GM10266 (cell line): ENCODE measurements at regions not wholly inside any gene's neighbourhood (a gene's known extent, or its start where the extent isn't known, plus 50 kb on each side); places are given as distances from the start of the nearest gene placed in this dataset.
"Not testable (repeated sequence)": the region's sequence is repeated elsewhere in the genome, so short reads cannot be mapped to it uniquely, and the experiment has no call there.

Experiments
- DNase-seq: peaks from one replicate; pipeline ENCODE4 v3.0.0; 2012; ENCODE audit errors: extremely low spot score
- CTCF ChIP-seq: IDR thresholded peaks from 2 replicates; pipeline ENCODE4 v1.5.1; 2012; ENCODE audit warnings: mild to moderate bottlenecking, low read depth; ENCODE audit not compliant: control insufficient read depth, insufficient read depth; ENCODE audit errors: missing control alignments

DNA sequence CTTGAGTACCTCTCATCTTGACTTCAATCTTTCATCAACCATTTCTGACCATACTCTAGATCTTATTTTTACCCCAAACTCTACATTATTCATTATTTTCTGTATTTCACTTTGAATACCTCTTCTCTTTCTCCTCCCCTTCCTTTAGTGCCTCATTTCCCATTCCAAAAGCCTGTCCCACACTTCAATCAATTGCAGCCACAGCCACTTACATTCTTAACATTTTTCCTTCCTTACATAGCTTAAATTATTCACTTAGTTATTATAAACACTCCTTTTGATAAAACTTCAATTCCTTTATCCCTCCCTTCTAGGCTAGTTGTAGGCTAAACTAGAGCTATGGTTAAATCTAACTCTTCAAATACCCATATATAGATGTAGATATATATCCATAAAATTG lies 344.0 kb downstream of the PRR16 start:
- no peak for TF ChIP-seq CTCF
- DNase-seq: no peak

GRCh38 chr5:120808606-120809005 lies 344.5 kb downstream of the PRR16 start:
- DNase-seq: no peak
- TF ChIP-seq CTCF: no peak

DNA sequence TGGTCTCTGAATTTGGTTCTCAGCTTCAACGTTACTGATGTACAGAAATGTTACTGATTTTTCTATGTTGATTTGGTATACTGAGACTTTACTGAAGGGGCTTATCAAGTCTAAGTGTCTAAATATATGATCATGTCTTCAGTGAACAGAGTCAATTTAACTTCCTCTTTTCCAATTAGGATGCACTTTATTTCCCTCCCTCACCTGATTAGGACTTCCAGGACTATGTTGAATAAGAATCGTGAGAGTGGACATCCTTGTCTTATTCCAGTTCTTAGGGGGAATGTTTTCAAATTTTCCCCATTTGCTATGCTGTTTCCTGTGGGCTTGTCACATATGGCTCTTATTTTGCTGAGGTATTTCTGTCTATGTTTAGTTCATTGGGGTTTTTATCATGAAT lies 349.5 kb downstream of the PRR16 start:
- DNase-seq: no peak

GRCh38 chr5:120817044-120817985 lies 353.2 kb downstream of the PRR16 start:
- DNase-seq: no peak
- TF ChIP-seq CTCF: peak; percentile 21

More for the DNA sequence above, 349.5 kb downstream of the PRR16 start:
- TF ChIP-seq CTCF: no peak

DNA sequence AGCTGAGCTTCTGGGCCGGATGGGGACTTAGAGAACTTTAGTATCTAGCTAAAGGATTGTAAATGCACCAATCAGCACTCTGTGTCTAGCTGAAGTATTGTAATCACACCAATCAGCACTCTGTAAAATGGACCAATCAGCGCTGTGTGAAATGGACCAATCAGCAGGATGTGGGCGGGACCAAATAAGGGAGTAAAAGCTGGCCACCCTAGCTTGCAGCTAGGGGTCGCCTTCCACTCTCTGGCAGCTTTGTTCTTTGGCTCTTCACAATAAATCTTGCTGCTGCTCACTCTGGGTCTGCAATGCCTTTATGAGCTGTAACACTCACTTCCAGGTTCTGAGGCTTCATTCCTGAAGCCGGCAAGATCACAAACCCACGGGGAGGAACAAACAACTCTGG lies 354.0 kb downstream of the PRR16 start:
- DNase-seq: no peak
- TF ChIP-seq CTCF: peak; percentile 7

- TF ChIP-seq CTCF: no peak
- no peak for DNase-seq
Observed at GRCh38 chr5:120823328-120823727, 359.2 kb downstream of the PRR16 start.

DNA sequence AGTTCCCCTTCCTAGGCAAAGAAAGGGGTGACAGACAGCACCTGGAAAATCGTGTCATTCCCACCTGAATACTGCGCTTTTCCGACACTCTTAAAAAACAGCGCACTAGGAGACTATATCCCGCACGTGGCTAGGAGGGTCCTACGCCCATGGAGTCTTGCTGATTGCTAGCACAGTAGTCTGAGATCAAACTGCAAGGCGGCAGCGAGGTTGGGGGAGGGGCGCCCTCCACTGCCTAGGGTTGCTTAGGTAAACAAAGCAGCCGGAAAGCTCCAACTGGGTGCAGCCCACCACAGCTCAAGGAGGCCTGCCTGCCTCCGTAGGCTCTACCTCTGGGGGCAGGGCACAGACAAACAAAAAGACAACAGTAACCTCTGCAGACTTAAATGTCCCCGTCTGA lies 367.5 kb downstream of the PRR16 start:
- DNase-seq: not testable (repeated sequence)

GRCh38 chr5:120841830-120842229 lies 377.7 kb downstream of the PRR16 start:
- TF ChIP-seq CTCF: no peak
- no peak for DNase-seq
